ENCODE measurements at regions not wholly inside any gene's neighbourhood (a gene's known extent, or its start where the extent isn't known, plus 50 kb on each side); places are given as distances from the start of the nearest gene placed in this dataset.

DNA sequence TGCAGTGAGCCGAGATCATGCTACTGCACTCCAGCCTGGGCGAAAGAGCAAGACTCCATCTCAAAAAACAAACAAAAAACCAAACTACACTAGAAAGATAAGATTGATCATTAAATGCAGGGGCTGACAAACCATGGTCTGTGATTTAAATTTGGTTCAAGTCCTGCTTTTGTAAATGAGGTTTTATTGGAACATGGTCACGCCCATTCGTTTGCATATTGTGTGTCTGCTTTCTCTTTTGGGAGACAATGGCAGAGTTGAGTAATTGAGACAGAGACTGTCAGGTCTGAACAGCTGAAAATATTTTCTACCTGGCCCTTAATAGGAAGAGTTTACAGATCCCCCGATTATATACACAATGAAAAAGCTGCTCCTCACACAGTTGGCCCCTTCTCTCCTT is 235.5 kb upstream of the EEF2KMT start:
- TF ChIP-seq, protein P1, sequence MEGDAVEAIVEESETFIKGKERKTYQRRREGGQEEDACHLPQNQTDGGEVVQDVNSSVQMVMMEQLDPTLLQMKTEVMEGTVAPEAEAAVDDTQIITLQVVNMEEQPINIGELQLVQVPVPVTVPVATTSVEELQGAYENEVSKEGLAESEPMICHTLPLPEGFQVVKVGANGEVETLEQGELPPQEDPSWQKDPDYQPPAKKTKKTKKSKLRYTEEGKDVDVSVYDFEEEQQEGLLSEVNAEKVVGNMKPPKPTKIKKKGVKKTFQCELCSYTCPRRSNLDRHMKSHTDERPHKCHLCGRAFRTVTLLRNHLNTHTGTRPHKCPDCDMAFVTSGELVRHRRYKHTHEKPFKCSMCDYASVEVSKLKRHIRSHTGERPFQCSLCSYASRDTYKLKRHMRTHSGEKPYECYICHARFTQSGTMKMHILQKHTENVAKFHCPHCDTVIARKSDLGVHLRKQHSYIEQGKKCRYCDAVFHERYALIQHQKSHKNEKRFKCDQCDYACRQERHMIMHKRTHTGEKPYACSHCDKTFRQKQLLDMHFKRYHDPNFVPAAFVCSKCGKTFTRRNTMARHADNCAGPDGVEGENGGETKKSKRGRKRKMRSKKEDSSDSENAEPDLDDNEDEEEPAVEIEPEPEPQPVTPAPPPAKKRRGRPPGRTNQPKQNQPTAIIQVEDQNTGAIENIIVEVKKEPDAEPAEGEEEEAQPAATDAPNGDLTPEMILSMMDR (IDR thresholded peaks at IDR 0.05; ENCODE audit: control extremely low read depth, extremely low read depth, low read depth, missing control alignments): no peak
- CTCF ChIA-PET: no interaction called here
- POLR2A ChIA-PET: no interaction called here
- no peak for DNase-seq (ENCODE audit: extremely low spot score)

DNA sequence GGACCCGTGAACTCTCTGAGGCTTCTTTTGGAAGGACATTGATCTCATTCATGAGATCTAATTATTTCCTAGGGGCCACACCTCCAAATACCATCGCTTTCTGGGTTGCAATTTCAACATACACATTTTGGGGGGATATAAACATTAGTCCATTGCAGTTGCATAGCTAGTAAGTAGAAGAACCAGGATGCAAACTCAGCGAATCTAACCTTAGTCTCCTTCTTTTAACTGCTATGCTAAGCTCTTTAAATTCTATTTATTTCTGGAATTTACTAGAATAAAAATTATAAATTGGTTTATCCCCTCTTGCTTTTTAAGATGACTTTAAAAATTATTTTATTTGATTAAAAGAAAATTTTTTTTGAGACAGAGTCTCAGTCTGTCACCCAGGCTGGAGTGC is 232.5 kb upstream of the EEF2KMT start:
- no peak for DNase-seq (ENCODE audit: extremely low spot score)
- TF ChIP-seq, protein P1 (IDR thresholded peaks at IDR 0.05; ENCODE audit: control extremely low read depth, extremely low read depth, low read depth, missing control alignments): no peak
- ChIA-PET CTCF (interaction anchor here (0.7 kb wide), 1 partner anchor 9 kb away, joined by 3 read pairs; no protein-coding TSS in a partner anchor), POLR2A (no interaction called here)

- no peak for DNase-seq (ENCODE audit: extremely low spot score)
- TF ChIP-seq, protein P1 (IDR thresholded peaks at IDR 0.05; ENCODE audit: control extremely low read depth, extremely low read depth, low read depth, missing control alignments): no peak
- POLR2A ChIA-PET: no interaction called here
- CTCF ChIA-PET: no interaction called here
Observed at GRCh38 chr16:5328546-5328945, 231.0 kb upstream of the EEF2KMT start.

DNA sequence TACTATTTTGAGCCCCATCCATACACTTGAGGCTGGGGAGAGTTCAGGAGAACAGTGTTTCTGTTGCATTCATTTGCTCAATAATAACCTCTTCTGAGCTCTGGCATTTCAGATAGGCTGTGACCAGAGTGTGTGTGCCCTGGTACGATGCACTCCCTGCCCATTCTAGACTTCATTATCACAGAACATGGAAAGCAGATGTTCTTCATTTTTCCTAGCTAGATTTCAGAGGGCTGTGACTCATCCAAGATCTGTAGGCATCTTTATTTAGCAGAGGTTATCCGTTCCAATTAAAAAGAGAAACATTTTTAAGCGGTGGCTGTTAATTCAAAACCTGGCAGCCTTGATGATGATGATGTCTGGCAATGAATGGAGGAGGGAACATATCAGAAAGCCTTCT is 228.8 kb upstream of the EEF2KMT start:
- TF ChIP-seq, protein P1 (IDR thresholded peaks at IDR 0.05; ENCODE audit: control extremely low read depth, extremely low read depth, low read depth, missing control alignments): no peak
- CTCF ChIA-PET: no interaction called here

DNA sequence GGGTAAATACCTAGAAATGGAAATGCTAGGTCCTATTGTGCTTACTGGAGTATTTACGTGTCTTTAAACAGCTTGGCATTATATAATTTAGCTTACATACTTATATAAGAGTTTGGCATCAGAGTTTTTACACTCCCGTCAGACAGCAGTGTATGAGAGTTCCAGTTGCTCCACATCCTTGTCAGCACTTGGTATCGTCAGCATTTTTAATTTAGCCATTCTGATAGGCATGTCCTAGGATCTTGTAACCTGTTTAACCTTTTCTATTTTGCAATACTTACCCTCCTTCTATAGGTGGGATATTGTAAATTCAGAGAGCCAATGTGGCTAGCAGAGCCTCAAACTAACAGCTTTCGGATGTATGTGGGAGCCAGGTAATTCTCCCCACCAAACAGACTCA is 228.3 kb upstream of the EEF2KMT start:
- ChIA-PET CTCF (no interaction called here), POLR2A (no interaction called here)
- TF ChIP-seq, protein P1 (IDR thresholded peaks at IDR 0.05; ENCODE audit: control extremely low read depth, extremely low read depth, low read depth, missing control alignments): no peak
- DNase-seq (ENCODE audit: extremely low spot score): no peak

More for the DNA sequence above, 228.8 kb upstream of the EEF2KMT start:
- POLR2A ChIA-PET: no interaction called here
- DNase-seq (ENCODE audit: extremely low spot score): no peak

DNA sequence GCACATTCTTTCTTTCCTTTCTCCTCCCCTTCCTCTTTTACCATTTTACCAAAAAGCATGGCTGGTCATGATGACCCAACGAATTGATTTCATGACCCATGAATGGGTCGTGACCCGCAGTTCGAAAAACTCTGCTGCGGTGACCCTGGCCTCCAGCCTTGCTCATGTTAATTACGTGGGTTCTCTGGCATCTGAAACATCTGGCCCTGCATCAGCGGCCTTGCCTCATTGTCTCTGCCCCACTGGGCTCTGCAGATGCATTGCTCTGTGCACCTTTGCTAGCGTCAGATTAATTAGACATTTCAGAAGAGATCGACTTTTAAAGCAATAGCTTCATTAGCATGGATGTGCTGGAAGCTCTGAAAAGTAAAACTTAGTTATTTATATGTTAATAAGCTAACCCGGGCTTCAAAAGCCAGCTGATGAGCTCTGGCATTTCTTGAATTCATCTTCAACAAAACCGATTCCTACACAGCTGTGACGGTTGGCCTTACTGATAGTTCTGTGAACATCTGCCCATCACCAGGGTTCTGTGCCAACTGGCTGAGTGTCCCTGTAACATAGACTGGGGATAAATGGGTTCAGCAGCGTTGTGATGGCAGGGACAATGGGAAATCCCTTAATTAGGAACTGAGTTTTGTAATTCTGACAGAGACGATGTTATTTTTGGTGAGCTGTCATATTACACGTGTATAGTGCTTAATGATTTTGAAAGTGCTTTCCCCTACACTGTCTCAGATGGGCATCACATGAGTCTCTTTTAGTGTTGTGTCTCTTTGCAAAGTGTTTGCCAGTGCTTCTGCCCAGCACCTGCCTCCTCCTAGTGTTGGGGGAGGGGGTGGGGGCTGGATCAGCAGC is 225.9 kb upstream of the EEF2KMT start:
- ChIA-PET POLR2A (no interaction called here), CTCF (no interaction called here)
- no peak for DNase-seq (ENCODE audit: extremely low spot score)
- TF ChIP-seq, protein P1 (IDR thresholded peaks at IDR 0.05; ENCODE audit: control extremely low read depth, extremely low read depth, low read depth, missing control alignments): no peak
